Inflammatory macrophage (primary cell): ENCODE measurements at regions not wholly inside any gene's neighbourhood (a gene's known extent, or its start where the extent isn't known, plus 50 kb on each side); places are given as distances from the start of the nearest gene placed in this dataset.

ENCODE experiments used
- DNase-seq, 2 donors: peaks; one replicate each; pipeline ENCODE4 v3.0.0-alpha.2; 2020 to 2022

- no peak for DNase-seq
These were observed 53.2 kb upstream of the TFEC start for GRCh38 chr7:116083796-116084195.

DNA sequence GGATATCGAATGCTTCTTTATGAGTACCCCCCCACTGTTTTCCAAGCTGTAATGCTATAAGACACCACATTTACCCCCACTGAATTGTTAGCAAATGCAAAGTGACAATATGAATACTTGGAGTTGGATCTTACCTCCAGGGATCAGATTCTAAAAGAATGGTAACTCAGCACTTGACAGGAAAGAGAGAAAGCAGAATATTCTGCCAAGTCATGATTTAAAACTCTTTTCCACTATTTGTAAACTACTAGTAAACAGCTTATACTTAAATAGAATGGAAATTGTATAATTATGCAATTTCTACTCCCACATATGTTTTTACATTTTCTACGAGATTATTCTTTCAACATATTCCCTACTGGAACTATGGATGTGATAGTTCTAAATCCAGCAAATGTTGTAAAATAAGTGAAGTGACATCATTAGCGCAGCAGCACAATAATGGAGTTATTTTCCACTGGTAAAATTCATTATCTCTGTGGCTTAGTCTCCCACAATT, 56.0 kb upstream of the TFEC start:
- DNase-seq = peak in 1 of 2 donors; percentile 38

GRCh38 chr7:116087291-116087690, 56.7 kb upstream of the TFEC start:
- peak; percentile 42 to 84 for DNase-seq

GRCh38 chr7:116087984-116088383, 57.4 kb upstream of the TFEC start:
- no peak for DNase-seq

- no peak for DNase-seq
These were observed 58.7 kb upstream of the TFEC start for GRCh38 chr7:116089293-116089692.

DNA sequence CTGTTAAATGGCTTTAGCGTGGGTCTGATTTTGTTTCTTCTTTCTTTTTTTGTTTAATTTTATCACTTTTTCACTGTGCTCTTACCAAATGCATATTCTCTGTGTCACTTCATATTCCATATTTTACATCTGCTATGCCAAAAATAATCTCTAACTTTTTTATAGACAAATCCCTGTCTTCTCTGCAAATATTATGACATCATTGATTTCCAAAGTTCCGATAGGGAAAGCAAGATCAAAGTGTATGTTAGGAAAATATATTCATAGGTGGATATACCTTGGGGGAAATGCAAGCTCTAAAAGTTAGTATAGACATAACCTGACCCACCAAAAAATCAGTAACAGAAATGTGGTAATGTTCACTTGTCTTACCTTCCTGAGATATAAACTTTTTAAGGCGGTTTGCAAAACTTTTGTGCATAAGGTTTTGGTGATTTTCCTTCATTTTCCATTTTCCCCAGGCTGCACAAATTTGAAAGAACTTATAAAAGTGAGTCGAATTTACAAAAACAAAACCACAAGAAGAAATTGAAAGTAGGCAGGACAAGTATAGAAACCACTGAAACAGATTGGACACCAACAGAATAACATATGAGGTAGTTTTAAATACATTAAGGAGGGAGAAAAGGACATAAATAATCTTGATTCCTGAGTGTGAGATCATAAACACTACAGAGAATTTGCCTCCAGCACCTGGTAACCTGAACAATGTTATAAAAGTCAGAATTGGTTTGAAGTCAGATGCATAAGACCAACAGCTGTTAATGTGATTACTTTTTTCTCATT, 63.1 kb upstream of the TFEC start:
- DNase-seq = no peak

DNA sequence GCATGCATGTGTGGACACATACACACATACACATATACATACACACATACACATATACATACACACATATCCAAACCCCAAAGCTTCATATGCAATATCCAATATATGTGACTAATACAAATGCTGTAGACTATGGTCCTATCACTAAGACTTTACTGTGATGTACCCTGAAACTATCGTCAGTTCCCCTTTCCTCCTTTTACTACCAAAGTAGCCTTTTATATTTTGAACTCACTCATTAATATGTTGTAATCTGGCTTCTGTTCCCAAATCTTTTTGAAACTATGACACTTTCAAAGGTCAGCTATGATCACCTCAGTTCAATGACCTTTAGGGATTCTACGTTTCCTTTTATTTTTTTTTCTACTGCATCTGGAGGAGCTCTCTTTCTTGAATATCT, 64.8 kb upstream of the TFEC start:
- DNase-seq = peak; percentile 29 to 55

DNA sequence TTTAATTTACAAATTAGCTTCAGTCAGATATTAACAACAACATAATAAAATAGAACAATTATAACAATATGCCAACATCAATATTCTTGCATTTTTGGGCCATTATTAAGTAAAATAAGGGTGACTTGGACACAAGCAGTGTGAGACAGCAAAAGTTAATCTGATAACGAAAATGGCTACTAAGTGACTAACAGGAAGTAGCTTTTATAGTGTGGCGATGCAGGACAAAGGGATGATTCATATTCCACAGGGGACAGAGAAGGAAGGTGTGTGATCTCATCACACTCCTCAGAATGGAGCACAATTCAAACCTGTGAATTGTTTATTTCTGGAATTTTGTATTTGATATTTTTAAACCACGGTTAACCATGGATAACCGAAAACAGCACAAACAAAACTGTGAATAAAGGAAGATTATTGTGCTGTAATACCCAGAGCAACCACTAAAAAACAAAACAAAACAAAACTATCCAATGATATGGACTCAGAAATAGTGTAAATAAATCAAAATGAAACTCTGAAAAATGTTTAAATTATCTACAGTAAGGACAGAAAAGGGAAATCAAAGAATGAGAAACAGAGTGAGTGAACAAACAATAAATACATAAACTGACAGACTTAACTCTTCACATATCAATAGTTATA, 66.9 kb upstream of the TFEC start:
- DNase-seq = peak; percentile 9 to 33

DNA sequence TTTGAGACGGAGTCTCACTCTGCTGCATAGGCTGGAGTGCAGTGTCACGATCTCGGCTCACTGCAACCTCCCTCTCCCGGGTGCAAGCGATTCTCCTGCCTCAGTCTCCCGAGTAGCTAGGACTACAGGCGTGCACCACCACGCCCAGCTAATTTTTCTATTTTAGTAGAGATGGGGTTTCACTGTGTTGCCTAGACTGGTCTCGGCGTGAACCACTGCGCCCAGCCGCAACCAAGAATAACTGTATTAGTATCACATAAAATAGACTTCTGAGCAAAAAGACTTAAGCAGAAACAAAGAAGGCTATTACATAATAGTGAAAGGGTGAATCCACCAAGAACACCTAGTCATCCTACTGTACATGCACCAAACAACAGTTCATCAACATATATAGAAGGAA, 67.6 kb upstream of the TFEC start:
- DNase-seq = no peak

- no peak for DNase-seq
These were observed 70.1 kb upstream of the TFEC start for GRCh38 chr7:116100626-116101025.

GRCh38 chr7:116101704-116102103, 71.1 kb upstream of the TFEC start:
- DNase-seq = no peak

GRCh38 chr7:116111475-116111874, 80.9 kb upstream of the TFEC start:
- DNase-seq = peak in 1 of 2 donors; percentile 11

DNA sequence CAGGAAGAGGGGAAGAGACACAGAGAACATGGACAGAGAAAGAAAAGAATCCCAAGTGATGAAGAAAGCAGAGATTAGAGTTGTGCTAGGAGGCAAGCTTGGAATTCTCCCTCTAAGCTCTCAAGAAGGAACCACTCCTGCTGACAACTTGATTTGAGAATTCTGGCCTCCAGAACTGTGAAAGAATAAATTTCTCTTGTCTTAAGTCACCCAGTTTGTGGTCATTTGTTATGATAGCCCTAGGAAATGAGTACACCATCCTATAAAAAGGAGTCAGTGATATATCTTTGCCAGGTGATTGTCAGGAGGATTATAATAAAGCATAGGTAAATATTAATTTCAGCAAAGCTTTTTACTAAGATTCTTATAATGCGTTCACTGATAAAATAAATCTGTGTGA, 82.7 kb upstream of the TFEC start:
- DNase-seq = no peak

DNA sequence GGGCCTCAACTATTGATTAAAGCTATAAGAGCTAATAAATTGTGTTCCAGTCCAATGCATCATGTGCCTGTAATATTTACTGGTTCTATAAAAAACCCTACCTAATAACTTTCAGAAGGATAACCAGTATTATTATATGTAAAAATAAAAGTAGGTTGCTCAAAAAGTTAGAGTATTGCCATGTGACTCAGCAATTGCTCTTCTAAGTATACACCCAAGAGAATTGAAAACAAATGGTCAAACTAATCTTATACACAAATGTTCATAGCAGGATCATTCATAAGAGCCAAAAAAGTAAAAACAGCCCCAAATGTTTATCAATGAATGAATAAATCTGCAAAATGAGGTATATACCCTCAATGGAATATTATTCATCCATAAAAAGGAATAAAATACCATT, 89.5 kb upstream of the TES start:
- DNase-seq = no peak

DNA sequence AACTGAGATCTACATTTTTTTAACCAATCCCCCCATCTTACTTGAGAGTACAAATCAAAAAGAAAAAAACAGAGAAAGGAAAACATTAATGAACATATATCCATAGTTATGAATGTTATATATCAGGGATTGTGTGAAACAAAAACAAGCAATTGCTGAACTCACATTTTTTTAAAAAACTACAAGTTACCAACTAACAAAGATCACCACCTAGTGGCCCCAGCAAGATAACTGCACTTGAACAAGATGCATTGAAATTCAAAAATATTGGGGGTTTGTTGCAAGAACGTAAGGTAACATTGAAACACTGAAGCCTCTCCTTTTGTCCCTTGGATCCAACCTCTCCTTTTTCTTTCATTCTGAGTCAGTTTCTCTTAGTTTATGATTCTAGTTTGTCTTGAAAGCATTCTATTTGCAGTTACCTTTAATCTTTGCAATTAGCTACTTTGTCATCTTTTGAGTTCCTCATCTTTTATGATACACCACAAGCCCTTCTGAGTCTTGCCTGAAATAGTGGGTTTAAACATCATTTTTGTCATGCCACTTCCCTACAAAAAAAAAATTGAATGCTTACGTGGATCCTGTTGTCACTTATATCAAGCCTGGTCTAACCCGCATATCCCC, 87.3 kb upstream of the TES start:
- peak; percentile 45 to 64 for DNase-seq

DNA sequence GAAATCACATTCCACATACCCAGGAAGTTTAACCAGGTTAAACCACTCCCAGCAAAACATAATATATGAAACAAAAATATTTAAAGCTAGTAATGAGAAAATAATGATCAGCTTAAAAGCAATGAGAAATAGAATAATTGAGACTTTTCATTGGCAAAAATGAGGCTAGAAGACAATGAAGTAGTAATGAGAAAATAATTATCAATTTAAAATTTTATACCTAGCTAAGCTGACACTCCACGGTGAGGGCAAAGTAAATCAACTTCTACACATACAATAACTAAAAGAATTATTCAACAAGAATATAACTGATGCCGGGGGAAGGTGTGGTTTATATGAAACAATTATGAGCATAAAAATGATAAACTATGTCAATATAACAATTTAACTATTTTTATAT, 82.2 kb upstream of the TES start:
- no peak for DNase-seq

DNA sequence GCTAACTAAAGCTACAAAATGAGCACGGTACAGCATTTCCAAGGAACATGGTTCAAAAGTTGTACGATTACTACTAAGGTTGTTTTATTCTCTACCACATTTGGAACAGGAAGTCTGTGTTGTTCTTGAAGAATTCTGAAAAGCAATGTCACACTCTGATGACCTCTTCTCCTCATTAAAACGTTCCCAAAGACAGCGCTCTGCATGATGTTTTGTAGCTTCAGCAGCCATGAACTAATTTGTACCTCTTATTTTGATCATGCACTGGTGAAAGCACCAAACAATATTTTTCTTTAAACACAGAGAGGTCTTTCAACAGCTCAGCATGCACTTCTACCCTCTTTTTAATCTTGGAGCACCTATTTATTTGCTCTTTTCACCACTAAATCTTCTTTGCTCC, 75.0 kb upstream of the TES start:
- no peak for DNase-seq

DNA sequence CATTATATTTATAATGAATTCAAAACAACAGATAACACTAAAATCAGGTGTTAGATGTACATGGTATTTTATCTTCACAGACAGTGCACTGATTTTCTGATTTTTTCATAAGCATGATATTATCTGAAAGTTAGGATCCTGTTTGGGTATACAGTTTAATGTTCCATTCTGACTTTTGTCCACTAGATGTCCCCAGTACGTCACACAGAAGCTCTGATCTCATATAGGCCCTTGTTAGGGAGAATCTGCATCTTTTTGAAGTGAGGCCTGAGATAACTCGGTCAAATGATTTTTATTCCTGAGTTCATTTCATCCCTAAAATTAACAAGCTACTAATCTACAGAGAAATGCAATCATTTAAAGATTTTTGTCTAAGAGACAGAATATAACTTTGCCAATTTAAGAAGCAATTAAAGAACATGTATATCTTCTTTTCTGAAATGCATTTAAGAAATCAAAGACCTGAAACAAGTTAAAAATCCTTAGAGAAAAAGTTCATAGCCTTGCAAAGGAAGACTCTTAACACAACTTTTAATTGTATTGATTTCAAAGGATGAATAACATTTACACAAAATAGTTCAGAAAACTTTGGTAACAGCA, 72.0 kb upstream of the TES start:
- DNase-seq = peak; percentile 73 to 82

- DNase-seq = no peak
These were observed 71.3 kb upstream of the TES start for GRCh38 chr7:116139007-116139406.

GRCh38 chr7:116139807-116140206, 70.5 kb upstream of the TES start:
- DNase-seq = no peak

DNA sequence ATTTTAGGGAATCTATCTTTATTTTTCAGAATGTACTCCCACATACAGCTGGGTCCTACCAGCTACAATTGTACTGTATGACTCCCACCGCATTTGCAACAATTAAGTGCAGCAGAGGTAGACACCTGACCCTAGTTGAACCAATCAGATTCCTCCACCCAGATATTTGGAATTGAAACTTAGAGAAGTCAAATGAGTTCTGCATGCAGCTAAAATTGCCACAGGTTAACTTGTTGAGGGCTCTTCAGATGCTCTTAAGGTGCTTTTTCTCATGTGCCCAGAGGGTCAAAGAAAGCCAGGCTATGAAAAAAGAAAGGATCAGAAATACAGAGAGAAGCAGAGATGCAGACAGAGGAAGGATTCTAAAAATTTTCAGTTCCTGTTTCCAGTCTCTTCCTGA, 68.0 kb upstream of the TES start:
- no peak for DNase-seq

DNA sequence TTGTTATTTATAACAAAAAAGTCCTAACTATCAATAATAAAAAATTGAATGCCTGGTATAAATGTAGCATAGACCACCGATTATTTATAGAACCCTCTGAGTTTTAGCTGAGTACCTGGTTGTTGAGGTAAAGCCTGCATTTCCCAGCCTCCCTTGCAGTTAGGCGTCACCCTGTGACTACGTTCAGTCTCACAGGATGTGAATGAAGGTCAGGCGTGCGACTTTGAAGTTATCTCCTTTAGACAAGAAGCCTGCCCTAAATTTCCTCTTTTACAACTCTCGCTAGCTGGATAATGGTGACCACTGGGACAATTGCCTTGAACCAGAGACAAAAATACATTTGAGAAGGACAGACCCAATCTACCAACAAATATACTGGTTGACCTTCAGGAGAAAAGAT, 67.5 kb upstream of the TES start:
- DNase-seq = no peak

GRCh38 chr7:116145245-116145852, 65.0 kb upstream of the TES start:
- DNase-seq = no peak
